ENCODE measurements at regions not wholly inside any gene's neighbourhood (a gene's known extent, or its start where the extent isn't known, plus 50 kb on each side); places are given as distances from the start of the nearest gene placed in this dataset.

DNA sequence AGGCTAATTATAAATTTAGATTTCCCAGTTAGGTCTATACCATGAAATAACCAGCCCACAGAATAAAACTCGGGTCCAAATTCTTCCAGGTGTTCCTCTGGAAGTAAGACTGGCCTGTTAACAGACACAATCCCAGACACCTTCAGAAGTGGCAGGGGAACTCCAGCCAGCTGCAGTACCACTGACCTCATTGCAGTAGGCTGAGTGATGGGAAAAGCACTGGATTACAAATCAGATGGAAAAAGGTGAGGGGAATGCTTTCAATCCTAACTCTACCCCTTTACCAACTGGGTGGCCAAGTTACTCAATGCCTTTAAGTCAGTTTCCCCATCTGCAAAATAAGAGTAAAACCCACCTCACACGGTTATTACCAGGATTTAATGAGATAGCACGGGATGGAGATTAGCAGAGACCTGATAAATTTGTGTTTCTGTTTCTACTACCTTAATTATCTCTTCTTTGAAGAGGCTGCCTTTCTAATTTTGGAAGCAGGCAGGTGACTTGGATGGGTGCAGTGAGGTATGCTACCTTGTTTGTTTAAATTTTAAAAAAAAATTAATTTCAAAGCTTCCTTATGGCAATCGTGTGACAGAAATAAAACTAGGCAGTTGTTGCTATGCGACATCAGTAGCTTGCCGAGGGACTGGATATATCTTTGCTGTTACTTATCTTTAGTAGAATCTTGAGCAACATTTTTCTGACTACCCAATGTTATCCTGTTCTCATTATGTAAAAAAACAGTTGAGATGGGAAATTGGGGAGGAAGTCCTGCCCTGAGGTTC is 167.3 kb upstream of the GRIN2B start:
- Histone ChIP-seq H3K27ac (no peak overlapping the region), H3K4me1 (no peaks in the 10 kb centered on the region), H3K9me3 (no peaks in the 10 kb centered on the region), H3K27me3 (no peaks in the 10 kb centered on the region), H3K4me3 (replicated peaks in 1 of 3) (no peak overlapping the region), H3K36me3 (no peaks in the 10 kb centered on the region)
- DNase-seq: no peak
- intact Hi-C loops (cut with DNase I): no loop called here
- TF ChIP-seq, protein P1, sequence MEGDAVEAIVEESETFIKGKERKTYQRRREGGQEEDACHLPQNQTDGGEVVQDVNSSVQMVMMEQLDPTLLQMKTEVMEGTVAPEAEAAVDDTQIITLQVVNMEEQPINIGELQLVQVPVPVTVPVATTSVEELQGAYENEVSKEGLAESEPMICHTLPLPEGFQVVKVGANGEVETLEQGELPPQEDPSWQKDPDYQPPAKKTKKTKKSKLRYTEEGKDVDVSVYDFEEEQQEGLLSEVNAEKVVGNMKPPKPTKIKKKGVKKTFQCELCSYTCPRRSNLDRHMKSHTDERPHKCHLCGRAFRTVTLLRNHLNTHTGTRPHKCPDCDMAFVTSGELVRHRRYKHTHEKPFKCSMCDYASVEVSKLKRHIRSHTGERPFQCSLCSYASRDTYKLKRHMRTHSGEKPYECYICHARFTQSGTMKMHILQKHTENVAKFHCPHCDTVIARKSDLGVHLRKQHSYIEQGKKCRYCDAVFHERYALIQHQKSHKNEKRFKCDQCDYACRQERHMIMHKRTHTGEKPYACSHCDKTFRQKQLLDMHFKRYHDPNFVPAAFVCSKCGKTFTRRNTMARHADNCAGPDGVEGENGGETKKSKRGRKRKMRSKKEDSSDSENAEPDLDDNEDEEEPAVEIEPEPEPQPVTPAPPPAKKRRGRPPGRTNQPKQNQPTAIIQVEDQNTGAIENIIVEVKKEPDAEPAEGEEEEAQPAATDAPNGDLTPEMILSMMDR (IDR thresholded peaks at IDR 0.05): no peak
- no peak for TF ChIP-seq POLR2A (IDR thresholded peaks at IDR 0.05)
- WGBS, 2 donors: 68 to 71% methylated on average over 6 of the region's 6 CpGs

DNA sequence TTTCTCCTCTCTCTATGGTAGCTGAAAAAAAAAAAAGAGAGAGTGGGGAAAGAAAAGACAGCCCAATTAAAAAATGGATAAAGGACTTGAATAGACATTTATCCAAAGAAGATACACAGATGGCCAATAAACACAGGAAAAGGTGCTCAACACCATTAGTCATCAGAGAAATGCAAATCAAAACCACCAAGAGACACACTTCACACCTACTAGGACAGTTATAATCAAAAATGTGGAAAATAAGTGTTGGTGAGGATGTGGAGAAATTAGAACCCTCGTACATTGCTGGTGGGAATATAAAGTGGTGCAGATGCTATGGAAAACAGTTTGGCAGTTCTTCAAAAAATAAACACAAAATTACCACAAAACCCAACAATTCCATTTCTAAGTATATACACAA is 172.4 kb upstream of the GRIN2B start:
- Histone ChIP-seq H3K36me3 (no peaks in the 10 kb centered on the region), H3K9me3 (no peaks in the 10 kb centered on the region), H3K4me1 (no peaks in the 10 kb centered on the region), H3K27me3 (no peaks in the 10 kb centered on the region), H3K4me3 (replicated peaks in 1 of 3) (no peak overlapping the region), H3K27ac (no peak overlapping the region)
- 76 to 88% methylated on average over 1 of the region's 1 CpG for WGBS, 2 donors
- intact Hi-C loops (cut with DNase I): no loop called here
- TF ChIP-seq POLR2A (IDR thresholded peaks at IDR 0.05): no peak
- TF ChIP-seq, protein P1 (IDR thresholded peaks at IDR 0.05): no peak
- DNase-seq: no peak

DNA sequence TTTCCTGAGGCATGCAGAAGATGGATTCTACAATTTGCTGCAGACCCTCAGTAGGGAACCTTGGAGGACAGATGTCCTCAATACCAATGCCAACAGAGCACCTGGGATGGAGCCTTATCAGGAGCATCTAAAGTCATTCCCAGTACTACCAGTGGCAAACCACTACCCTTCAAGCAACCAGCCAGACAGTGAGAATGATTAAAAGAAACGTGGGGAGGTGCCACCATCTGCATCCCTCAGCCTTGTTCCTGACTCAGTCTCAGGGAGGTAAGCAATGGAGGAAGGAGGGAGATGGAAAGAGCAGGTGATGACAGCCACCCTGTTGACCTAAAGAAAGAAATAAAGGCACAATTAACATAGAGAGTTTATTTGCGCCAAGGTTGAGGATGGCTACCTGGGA is 175.2 kb upstream of the GRIN2B start:
- Histone ChIP-seq H3K4me1 (no peaks in the 10 kb centered on the region), H3K36me3 (no peaks in the 10 kb centered on the region), H3K4me3 (replicated peaks in 1 of 3) (no peak overlapping the region), H3K9me3 (no peaks in the 10 kb centered on the region), H3K27ac (no peak overlapping the region), H3K27me3 (no peaks in the 10 kb centered on the region)
- no peak for TF ChIP-seq POLR2A (IDR thresholded peaks at IDR 0.05)
- TF ChIP-seq, protein P1 (IDR thresholded peaks at IDR 0.05): no peak
- intact Hi-C loops (cut with DNase I): no loop called here
- WGBS, 2 donors: 52 to 68% methylated on average over 2 of the region's 2 CpGs
- no peak for DNase-seq

DNA sequence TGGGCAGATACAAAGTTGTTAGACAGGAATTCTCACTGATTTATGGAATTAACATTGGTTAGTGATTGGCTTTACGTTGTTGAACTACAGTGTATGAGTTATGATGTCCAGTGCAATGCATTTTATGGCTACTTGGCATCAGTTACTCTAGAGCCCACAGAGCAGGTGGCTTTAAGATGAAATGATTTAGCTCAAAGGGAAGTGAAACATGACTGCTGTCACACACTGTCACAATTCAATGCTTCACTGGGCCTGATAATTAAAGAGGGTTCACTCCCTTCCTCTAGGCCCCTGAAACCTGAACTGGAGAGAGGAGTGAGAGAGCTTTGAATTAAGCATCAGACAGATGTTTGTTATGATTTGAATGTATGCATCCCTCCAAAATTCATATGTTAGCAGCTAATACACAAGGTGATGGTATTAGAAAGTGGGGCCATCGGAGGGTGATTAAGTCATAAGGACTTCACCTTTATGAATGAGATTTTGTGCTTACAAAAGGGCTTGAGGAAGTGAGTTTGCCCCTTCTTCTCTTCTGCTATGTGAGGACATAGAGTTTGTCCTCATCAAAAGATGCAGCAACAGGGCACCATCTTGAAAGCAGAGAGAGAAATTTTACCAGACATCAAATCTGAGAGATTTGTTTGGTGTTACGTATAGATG is 175.8 kb upstream of the GRIN2B start:
- 92 to 95% methylated on average over 3 of the region's 3 CpGs for WGBS, 2 donors
- intact Hi-C loops (cut with DNase I): no loop called here
- Histone ChIP-seq H3K4me3 (replicated peaks in 1 of 3) (no peak overlapping the region), H3K36me3 (no peaks in the 10 kb centered on the region), H3K4me1 (no peaks in the 10 kb centered on the region), H3K27me3 (no peaks in the 10 kb centered on the region), H3K27ac (no peak overlapping the region), H3K9me3 (no peaks in the 10 kb centered on the region)
- no peak for DNase-seq
- TF ChIP-seq, protein P1 (IDR thresholded peaks at IDR 0.05): no peak
- no peak for TF ChIP-seq POLR2A (IDR thresholded peaks at IDR 0.05)

DNA sequence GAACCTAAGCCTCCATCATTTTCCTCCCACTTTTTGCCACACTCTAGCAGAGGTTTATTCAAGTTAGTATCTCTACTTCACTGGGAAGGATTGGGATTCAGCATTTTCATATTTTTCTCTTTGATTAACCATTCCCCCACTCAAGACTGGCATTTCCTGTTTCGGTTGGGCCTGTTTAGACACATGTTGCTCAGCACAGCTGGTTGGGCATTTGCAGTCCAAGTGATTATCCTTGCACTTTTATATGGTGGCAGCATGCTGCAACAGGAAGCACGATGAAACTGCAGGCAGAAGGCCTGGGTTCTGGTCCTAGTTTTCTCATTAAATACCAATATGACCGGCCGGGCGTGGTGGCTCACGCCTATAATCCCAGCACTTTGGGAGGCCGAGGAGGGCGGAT is 182.9 kb upstream of the GRIN2B start:
- Histone ChIP-seq H3K27ac (no peak overlapping the region), H3K4me3 (replicated peaks in 1 of 3) (no peak overlapping the region), H3K27me3 (no peaks in the 10 kb centered on the region), H3K36me3 (no peaks in the 10 kb centered on the region), H3K4me1 (no peaks in the 10 kb centered on the region), H3K9me3 (no peaks in the 10 kb centered on the region)
- DNase-seq: no peak
- TF ChIP-seq POLR2A (IDR thresholded peaks at IDR 0.05): no peak
- TF ChIP-seq, protein P1 (IDR thresholded peaks at IDR 0.05): no peak
- intact Hi-C loops (cut with DNase I): no loop called here
- 92% methylated on average over 8 of the region's 8 CpGs for WGBS, 2 donors

All from thyroid gland (tissue), 4 donors.